D721Med (cell line): ENCODE measurements at regions not wholly inside any gene's neighbourhood (a gene's known extent, or its start where the extent isn't known, plus 50 kb on each side); places are given as distances from the start of the nearest gene placed in this dataset.

Experiments used
- DNase-seq: peaks from one replicate; pipeline ENCODE4 v3.0.0; 2011; ENCODE audit warnings: low spot score; ENCODE audit not compliant: insufficient read length
- FAIRE-seq: peaks from 2 replicates; lab custom pipeline; 2011; peaks lifted over from hg19 to GRCh38; lab: Jason Lieb, UNC
- TF ChIP-seq, protein P1 (sequence below): IDR thresholded peaks from 2 replicates; pipeline ENCODE4 v1.5.1; 2012; ENCODE audit warnings: mild to moderate bottlenecking, control low read depth; ENCODE audit not compliant: insufficient read depth; ENCODE audit errors: missing control alignments

DNA sequence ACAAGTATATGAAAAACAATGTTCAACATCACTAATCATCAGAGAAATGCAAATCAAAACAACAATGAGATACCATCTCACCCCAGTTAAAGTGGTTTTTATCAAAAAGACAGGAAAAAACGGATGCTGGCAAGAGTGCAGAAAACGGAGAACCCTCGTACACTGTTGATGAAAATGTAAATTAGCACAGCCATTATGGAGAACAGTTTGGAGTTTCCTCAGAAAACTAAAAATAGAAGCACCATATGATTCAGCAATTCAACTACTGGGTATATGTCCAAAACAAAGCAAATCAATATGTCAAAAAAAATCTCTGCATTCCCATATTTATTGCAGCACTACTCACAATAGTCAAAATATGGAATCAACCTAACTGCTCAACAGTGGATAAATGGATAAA is 50.1 kb upstream of the CES5A start:
- FAIRE-seq (no peak), DNase-seq (no peak)
- TF ChIP-seq, protein P1, sequence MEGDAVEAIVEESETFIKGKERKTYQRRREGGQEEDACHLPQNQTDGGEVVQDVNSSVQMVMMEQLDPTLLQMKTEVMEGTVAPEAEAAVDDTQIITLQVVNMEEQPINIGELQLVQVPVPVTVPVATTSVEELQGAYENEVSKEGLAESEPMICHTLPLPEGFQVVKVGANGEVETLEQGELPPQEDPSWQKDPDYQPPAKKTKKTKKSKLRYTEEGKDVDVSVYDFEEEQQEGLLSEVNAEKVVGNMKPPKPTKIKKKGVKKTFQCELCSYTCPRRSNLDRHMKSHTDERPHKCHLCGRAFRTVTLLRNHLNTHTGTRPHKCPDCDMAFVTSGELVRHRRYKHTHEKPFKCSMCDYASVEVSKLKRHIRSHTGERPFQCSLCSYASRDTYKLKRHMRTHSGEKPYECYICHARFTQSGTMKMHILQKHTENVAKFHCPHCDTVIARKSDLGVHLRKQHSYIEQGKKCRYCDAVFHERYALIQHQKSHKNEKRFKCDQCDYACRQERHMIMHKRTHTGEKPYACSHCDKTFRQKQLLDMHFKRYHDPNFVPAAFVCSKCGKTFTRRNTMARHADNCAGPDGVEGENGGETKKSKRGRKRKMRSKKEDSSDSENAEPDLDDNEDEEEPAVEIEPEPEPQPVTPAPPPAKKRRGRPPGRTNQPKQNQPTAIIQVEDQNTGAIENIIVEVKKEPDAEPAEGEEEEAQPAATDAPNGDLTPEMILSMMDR: no peak
